MM.1S (cell line): ENCODE measurements at regions not wholly inside any gene's neighbourhood (a gene's known extent, or its start where the extent isn't known, plus 50 kb on each side); places are given as distances from the start of the nearest gene placed in this dataset.

ENCODE experiments used
- DNase-seq: peaks from one replicate; pipeline ENCODE4 v3.0.0-alpha.2; 2015
- H2AFZ ChIP-seq: fragments of 300-600 bp; sonication (generic); 2 replicates; pipeline ENCODE4 v1.6.0; 2016; ENCODE audit warnings: antibody characterized with exemption, low read length
- H3F3A ChIP-seq: fragments of 300-600 bp; sonication (generic); 2 replicates; pipeline ENCODE4 v1.6.1; 2016; ENCODE audit warnings: mild to moderate bottlenecking, antibody characterized with exemption, low read length, moderate library complexity, mixed read lengths; ENCODE audit not compliant: insufficient read depth
- H3K27ac ChIP-seq: fragments of 300-600 bp; sonication (generic); 2 replicates; pipeline ENCODE4 v1.5.1; 2016; ENCODE audit warnings: mild to moderate bottlenecking, low read length
- H3K27me3 ChIP-seq: fragments of 300-600 bp; sonication (generic); replicated peaks from 2 replicates; pipeline ENCODE4 v1.6.0; 2016; ENCODE audit warnings: low read length; ENCODE audit not compliant: insufficient read depth
- H3K36me3 ChIP-seq: fragments of 300-600 bp; sonication (generic); replicated peaks from 2 replicates; pipeline ENCODE4 v1.6.1; 2016; ENCODE audit warnings: mild to moderate bottlenecking, low read length, mixed read lengths; ENCODE audit not compliant: insufficient read depth
- H3K4me1 ChIP-seq: fragments of 300-600 bp; sonication (generic); 2 replicates; pipeline ENCODE4 v1.6.1; 2016; ENCODE audit warnings: low read length, mixed read lengths
- H3K4me2 ChIP-seq: fragments of 300-600 bp; sonication (generic); 2 replicates; pipeline ENCODE4 v1.6.0; 2016; ENCODE audit warnings: low read depth, low read length
- H3K4me3 ChIP-seq: fragments of 300-600 bp; sonication (generic); 2 replicates; pipeline ENCODE4 v1.5.1; 2016; ENCODE audit warnings: low read length, mixed read lengths
- H3K79me2 ChIP-seq: fragments of 300-600 bp; sonication (generic); 2 replicates; pipeline ENCODE4 v1.6.1; 2016; ENCODE audit warnings: mixed run types, low read length, mixed read lengths
- H3K9ac ChIP-seq: fragments of 300-600 bp; sonication (generic); 2 replicates; pipeline ENCODE4 v1.6.1; 2016; ENCODE audit warnings: low read length, mixed read lengths
- H3K9me2 ChIP-seq: fragments of 300-600 bp; sonication (generic); replicated peaks from 2 replicates; pipeline ENCODE4 v1.6.1; 2016; ENCODE audit warnings: mild to moderate bottlenecking, low read length, mixed read lengths; ENCODE audit not compliant: insufficient read depth
- H3K9me3 ChIP-seq: fragments of 300-600 bp; sonication (generic); replicated peaks from 2 replicates; pipeline ENCODE4 v1.6.1; 2016; ENCODE audit warnings: mild to moderate bottlenecking, low read length, mixed read lengths; ENCODE audit not compliant: insufficient read depth
- H4K20me1 ChIP-seq: fragments of 300-600 bp; sonication (generic); 2 replicates; pipeline ENCODE4 v1.6.1; 2016; ENCODE audit warnings: mild to moderate bottlenecking, low read length, moderate library complexity, mixed read lengths; ENCODE audit not compliant: insufficient read depth
- EZH2 ChIP-seq: fragments of 300-600 bp; sonication (generic); optimal IDR thresholded peaks from 2 replicates; pipeline ENCODE3; 2017; ENCODE audit warnings: low read depth, mild to moderate bottlenecking, antibody characterized with exemption, low read length, mixed read lengths
- EZH2phosphoT487 ChIP-seq: fragments of 300-600 bp; sonication (generic); IDR thresholded peaks from 2 replicates; pipeline ENCODE4 v1.6.1; 2018; ENCODE audit warnings: antibody characterized with exemption, low read length
- TF ChIP-seq, protein P1 (sequence below): fragments of 300-600 bp; sonication (generic); IDR thresholded peaks from 2 replicates; pipeline ENCODE4 v1.5.1; 2016; ENCODE audit warnings: antibody characterized with exemption, low read length, mixed read lengths

DNA sequence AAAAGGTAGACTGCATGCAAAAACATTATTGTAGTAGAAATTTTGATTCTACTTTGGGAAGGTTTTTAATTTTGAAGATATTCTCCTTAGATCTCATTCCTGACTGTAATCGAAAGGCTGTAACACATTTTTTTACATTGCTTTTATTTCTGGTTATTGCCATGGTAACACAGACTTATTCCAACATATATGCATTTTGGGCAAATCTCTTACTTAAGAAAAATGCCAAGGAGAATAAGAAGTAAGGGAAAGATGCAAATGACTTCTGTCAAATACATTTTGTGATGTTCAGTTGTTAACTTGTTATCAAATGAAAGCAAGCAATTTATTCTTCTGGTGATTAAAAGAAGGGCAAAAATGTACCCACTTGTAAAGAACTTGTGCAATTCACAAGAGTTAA, 267.5 kb downstream of the AASDHPPT start:
- H3K79me2 ChIP-seq = no peaks in the 10 kb centered on the region
- H3K4me2 ChIP-seq = no peak overlapping the region
- H3K27me3 ChIP-seq = no peaks in the 10 kb centered on the region
- no peak for DNase-seq
- H3K27ac ChIP-seq = no peak overlapping the region
- H3K36me3 ChIP-seq = no peaks in the 10 kb centered on the region
- H3K9me2 ChIP-seq = no peaks in the 10 kb centered on the region
- H3K9me3 ChIP-seq = no peaks in the 10 kb centered on the region
- no peak overlapping the region for H3K9ac ChIP-seq
- H3F3A ChIP-seq = no peaks in the 10 kb centered on the region
- no peak overlapping the region for H3K4me3 ChIP-seq
- TF ChIP-seq, protein P1, sequence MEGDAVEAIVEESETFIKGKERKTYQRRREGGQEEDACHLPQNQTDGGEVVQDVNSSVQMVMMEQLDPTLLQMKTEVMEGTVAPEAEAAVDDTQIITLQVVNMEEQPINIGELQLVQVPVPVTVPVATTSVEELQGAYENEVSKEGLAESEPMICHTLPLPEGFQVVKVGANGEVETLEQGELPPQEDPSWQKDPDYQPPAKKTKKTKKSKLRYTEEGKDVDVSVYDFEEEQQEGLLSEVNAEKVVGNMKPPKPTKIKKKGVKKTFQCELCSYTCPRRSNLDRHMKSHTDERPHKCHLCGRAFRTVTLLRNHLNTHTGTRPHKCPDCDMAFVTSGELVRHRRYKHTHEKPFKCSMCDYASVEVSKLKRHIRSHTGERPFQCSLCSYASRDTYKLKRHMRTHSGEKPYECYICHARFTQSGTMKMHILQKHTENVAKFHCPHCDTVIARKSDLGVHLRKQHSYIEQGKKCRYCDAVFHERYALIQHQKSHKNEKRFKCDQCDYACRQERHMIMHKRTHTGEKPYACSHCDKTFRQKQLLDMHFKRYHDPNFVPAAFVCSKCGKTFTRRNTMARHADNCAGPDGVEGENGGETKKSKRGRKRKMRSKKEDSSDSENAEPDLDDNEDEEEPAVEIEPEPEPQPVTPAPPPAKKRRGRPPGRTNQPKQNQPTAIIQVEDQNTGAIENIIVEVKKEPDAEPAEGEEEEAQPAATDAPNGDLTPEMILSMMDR = no peak
- TF ChIP-seq EZH2 = no peak
- TF ChIP-seq EZH2phosphoT487 = no peak
- H3K4me1 ChIP-seq = no peaks in the 10 kb centered on the region
- no peak overlapping the region for H2AFZ ChIP-seq
- no peaks in the 10 kb centered on the region for H4K20me1 ChIP-seq

DNA sequence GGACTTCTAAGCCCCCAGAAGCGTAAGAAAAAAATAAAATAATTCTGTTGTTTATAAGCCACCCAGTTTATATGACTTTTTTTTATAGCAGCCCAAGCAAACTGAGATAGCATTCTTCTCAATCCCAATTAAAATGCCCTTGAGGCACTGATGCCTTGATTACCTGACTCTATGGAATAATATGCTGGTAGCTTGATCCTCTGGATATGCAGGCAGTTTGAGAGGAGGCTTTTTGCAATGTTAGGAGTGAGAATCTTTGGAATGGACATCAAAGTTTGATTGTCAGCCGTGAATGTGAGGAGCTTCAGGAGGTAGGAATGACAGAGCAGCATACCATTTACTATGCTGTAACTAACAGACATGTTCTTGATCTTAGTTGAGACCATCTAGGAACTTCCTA, 275.6 kb downstream of the AASDHPPT start:
- Histone ChIP-seq H3K36me3 (no peaks in the 10 kb centered on the region), H2AFZ (no peak overlapping the region), H3K4me1 (no peaks in the 10 kb centered on the region), H3K9me3 (no peaks in the 10 kb centered on the region), H3K9ac (no peak overlapping the region), H3F3A (no peaks in the 10 kb centered on the region), H3K27me3 (no peaks in the 10 kb centered on the region), H4K20me1 (no peaks in the 10 kb centered on the region), H3K9me2 (no peaks in the 10 kb centered on the region), H3K27ac (no peak overlapping the region), H3K79me2 (no peaks in the 10 kb centered on the region), H3K4me3 (no peak overlapping the region), H3K4me2 (no peak overlapping the region)
- no peak for DNase-seq
- no peak for TF ChIP-seq EZH2phosphoT487
- no peak for TF ChIP-seq EZH2
- TF ChIP-seq, protein P1 = no peak

DNA sequence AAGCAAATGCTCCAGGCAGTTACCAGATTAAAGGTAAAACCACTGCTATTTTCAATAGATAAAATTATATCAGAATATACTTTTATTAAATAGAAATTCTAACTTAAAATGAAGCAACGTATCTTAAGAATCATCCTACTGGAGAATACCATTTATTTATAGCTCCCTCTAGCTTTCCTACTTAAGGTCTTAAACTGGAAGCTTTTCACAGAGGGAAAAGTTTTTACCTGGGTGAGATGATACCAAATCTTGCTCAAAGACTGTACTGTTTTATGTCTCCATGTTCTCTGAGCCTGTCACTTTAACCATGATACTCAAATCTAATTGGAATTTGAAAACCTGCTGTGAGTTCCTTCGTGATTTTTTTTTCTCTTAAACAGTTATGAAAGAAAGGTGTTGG, 291.8 kb downstream of the AASDHPPT start:
- Histone ChIP-seq H4K20me1 (no peaks in the 10 kb centered on the region), H3K4me3 (no peak overlapping the region), H3K4me2 (no peak overlapping the region), H3K4me1 (no peaks in the 10 kb centered on the region), H3K79me2 (no peaks in the 10 kb centered on the region), H3K9ac (no peak overlapping the region), H3K36me3 (no peaks in the 10 kb centered on the region), H2AFZ (no peak overlapping the region), H3K27me3 (no peaks in the 10 kb centered on the region), H3F3A (no peaks in the 10 kb centered on the region), H3K27ac (no peak overlapping the region), H3K9me3 (no peaks in the 10 kb centered on the region), H3K9me2 (no peaks in the 10 kb centered on the region)
- DNase-seq = no peak
- no peak for TF ChIP-seq EZH2phosphoT487
- TF ChIP-seq, protein P1 = no peak
- TF ChIP-seq EZH2 = no peak
